Lower leg skin (tissue), 4 donors: ENCODE measurements at regions not wholly inside any gene's neighbourhood (a gene's known extent, or its start where the extent isn't known, plus 50 kb on each side); places are given as distances from the start of the nearest gene placed in this dataset.

Experiments
- DNase-seq, 2 donors: peaks; one replicate each; pipeline ENCODE4 v3.0.0-alpha.2; 2019; ENCODE audit warnings: low spot score in 2 of 2
- H3K4me3 ChIP-seq: fragments of 200-600 bp; sonication (generic); 2 replicates; pipeline ENCODE4 v1.5.1; 2017; ENCODE audit warnings: mild to moderate bottlenecking, low read depth; ENCODE audit not compliant: poor library complexity, severe bottlenecking
- CTCF ChIP-seq, 3 donors: fragments of 450-650 bp; IDR thresholded peaks; one replicate each; pipeline ENCODE4 v1.5.1; 2016; ENCODE audit warnings: antibody characterized with exemption in 3 of 3, mild to moderate bottlenecking in 3 of 3, moderate library complexity in 2 of 3
- POLR2A ChIP-seq, 2 donors: fragments of 450-650 bp; IDR thresholded peaks; one replicate each; pipeline ENCODE4 v1.6.1; 2016 to 2017; ENCODE audit warnings: antibody characterized with exemption in 2 of 2, mild to moderate bottlenecking in 1 of 2, moderate library complexity in 1 of 2
- whole genome bisulfite sequencing, 2 donors: methylation state at CpG; one replicate each; pipeline ENCODE4 v1.1.5; 2018; 5-methylcytosine and 5-hydroxymethylcytosine counted together
- intact Hi-C: fragments of 100-400 bp; cut with DNase I; formaldehyde crosslinking; loops from one replicate; pipeline ENCODE4 v1.15.0; 2023; ENCODE audit warnings: low total_unique reads

DNA sequence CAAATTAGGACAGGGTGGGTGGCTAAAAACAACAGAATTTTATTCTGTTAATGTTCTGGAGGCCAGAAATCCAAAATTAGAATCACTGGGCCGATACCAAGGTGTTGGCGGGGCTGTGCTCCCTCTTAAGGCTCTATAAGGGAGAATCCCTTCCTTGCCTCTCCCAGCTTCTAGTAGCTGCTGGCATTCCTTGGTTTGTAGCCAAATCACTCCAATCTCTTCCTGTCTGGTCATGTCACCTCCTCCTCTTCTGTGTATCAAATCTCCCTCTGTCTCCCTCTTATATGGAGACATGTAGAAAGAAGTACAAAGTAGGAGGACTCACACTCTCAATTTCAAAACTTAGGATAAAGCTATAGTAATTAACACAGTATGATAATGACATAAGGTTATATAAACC lies 102.9 kb upstream of the SIRPA start:
- no peak overlapping the region for H3K4me3 ChIP-seq
- intact Hi-C loops = no loop called here
- no peak for DNase-seq
- WGBS, 2 donors = 36 to 50% methylated on average over 2 of the region's 2 CpGs
- no peak for TF ChIP-seq CTCF (IDR thresholded peaks at IDR 0.05)
- TF ChIP-seq POLR2A (IDR thresholded peaks at IDR 0.05) = no peak

DNA sequence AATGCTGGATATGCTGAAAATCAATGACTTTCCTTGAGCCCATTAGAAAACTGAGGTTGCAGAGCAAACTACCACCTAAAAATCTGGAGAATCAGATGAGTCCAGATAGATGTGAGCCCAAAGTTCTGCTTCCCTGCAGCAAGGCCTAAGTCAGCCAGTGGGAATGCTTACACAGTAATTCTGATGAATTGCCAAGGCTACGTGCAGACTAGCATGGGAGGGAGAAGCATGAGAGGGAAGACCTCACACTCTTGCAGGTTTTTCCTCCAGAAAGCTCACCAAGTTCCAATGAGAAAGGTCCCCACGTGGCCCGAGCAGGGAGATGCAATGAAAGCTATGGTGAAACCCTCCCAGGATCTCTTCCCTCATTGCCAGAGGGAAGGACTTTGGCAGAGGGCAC lies 104.8 kb upstream of the SIRPA start:
- TF ChIP-seq CTCF (IDR thresholded peaks at IDR 0.05) = no peak
- no peak for TF ChIP-seq POLR2A (IDR thresholded peaks at IDR 0.05)
- 43 to 50% methylated on average over 3 of the region's 3 CpGs for WGBS, 2 donors
- intact Hi-C loops = no loop called here
- no peak for DNase-seq
- H3K4me3 ChIP-seq = no peak overlapping the region

GRCh38 chr20:1788044-1788443 lies 107.2 kb upstream of the SIRPA start:
- no peak for DNase-seq
- TF ChIP-seq POLR2A (IDR thresholded peaks at IDR 0.05) (no peak), CTCF (IDR thresholded peaks at IDR 0.05) (no peak)
- H3K4me3 ChIP-seq = no peak overlapping the region
- 69 to 86% methylated on average over 4 of the region's 4 CpGs for WGBS, 2 donors
- intact Hi-C loops = no loop called here

DNA sequence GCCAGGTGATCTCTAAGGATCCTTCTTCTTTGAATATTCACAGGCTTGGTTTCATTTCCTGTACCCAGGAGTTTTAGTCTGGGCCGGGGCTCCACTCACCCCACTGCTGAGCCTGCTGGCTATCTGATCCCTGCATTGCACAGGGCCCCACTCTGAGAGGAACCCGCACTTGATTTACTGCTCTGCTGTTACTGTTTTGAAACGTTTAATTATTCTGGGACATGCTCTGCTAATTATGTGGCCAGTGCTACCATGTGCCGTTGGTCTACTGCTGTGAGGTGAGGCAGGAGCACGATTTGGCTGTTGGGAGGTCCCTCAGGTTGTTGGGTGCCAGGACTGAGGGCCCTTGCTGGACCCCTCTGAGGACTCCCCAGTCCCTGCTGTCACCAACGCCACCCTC lies 108.7 kb upstream of the SIRPA start:
- no peak for TF ChIP-seq CTCF (IDR thresholded peaks at IDR 0.05)
- TF ChIP-seq POLR2A (IDR thresholded peaks at IDR 0.05) = no peak
- no peak overlapping the region for H3K4me3 ChIP-seq
- intact Hi-C loops = no loop called here
- WGBS, 2 donors = 35 to 43% methylated on average over 6 of the region's 6 CpGs
- no peak for DNase-seq

DNA sequence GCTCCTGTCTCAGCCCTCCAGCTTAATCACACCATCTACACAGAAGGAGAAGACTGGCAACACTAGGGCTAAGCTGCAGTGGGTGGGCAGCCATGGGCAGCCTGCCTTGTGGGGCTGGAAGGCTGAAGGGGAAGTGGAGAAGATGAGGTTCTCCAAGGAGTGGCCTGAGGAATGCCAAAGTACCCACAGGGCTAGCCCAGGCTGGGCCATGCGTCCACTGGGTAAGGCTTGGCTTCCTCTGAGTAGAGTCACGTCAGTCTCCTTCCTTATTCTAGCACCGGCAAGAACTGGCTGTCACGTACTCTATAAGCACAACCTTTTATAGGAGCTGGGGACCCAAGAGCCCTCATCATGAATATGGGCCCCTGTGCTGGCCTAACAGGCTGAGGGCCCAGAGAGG lies 110.6 kb upstream of the SIRPA start:
- H3K4me3 ChIP-seq = no peak overlapping the region
- TF ChIP-seq CTCF (IDR thresholded peaks at IDR 0.05) (no peak), POLR2A (IDR thresholded peaks at IDR 0.05) (no peak)
- intact Hi-C loops = no loop called here
- WGBS, 2 donors = 76 to 81% methylated on average over 4 of the region's 4 CpGs
- DNase-seq = no peak

GRCh38 chr20:1783245-1783644 lies 112.0 kb upstream of the SIRPA start:
- 78% methylated on average over 4 of the region's 4 CpGs for WGBS, 2 donors
- TF ChIP-seq POLR2A (IDR thresholded peaks at IDR 0.05) = no peak
- TF ChIP-seq CTCF (IDR thresholded peaks at IDR 0.05) = no peak
- intact Hi-C loops = no loop called here
- DNase-seq = no peak
- H3K4me3 ChIP-seq = no peak overlapping the region
